HG02623 (cell line): ENCODE measurements at regions not wholly inside any gene's neighbourhood (a gene's known extent, or its start where the extent isn't known, plus 50 kb on each side); places are given as distances from the start of the nearest gene placed in this dataset.
"Not testable (repeated sequence)": the region's sequence is repeated elsewhere in the genome, so short reads cannot be mapped to it uniquely, and the experiment has no call there.

Source experiments
- ATAC-seq: cut with Tn5 transposase; IDR thresholded peaks from one replicate; pipeline ENCODE4 v1.9.1; 2021; ENCODE audit warnings: moderate library complexity; ENCODE audit not compliant: unreplicated experiment

- ATAC-seq = no peak
Observed at GRCh38 chr5:159678657-159679392, 237.5 kb upstream of the ADRA1B start.

- ATAC-seq = no peak
Observed at GRCh38 chr5:159680095-159680494, 236.2 kb upstream of the ADRA1B start.

GRCh38 chr5:159681661-159682060 is 234.6 kb upstream of the ADRA1B start:
- no peak for ATAC-seq

GRCh38 chr5:159682623-159683022 is 233.7 kb upstream of the ADRA1B start:
- ATAC-seq = no peak

GRCh38 chr5:159687892-159688291 is 228.4 kb upstream of the ADRA1B start:
- not testable (repeated sequence) for ATAC-seq

GRCh38 chr5:159695741-159696294 is 220.5 kb upstream of the ADRA1B start:
- no peak for ATAC-seq

- ATAC-seq = no peak
Observed at GRCh38 chr5:159697530-159697929, 218.8 kb upstream of the ADRA1B start.

- no peak for ATAC-seq
Observed at GRCh38 chr5:159698322-159698721, 218.0 kb upstream of the ADRA1B start.

- ATAC-seq = no peak
Observed at GRCh38 chr5:159700016-159700415, 216.3 kb upstream of the ADRA1B start.

- ATAC-seq = no peak
Observed at GRCh38 chr5:159702301-159702700, 214.0 kb upstream of the ADRA1B start.

GRCh38 chr5:159702826-159703225 is 213.5 kb upstream of the ADRA1B start:
- no peak for ATAC-seq

- ATAC-seq = no peak
Observed at GRCh38 chr5:159704160-159704559, 212.1 kb upstream of the ADRA1B start.

GRCh38 chr5:159705948-159706347 is 210.3 kb upstream of the ADRA1B start:
- no peak for ATAC-seq

GRCh38 chr5:159708090-159708489 is 208.2 kb upstream of the ADRA1B start:
- ATAC-seq = no peak

- ATAC-seq = no peak
Observed at GRCh38 chr5:159712672-159713071, 203.6 kb upstream of the ADRA1B start.

GRCh38 chr5:159713254-159713653 is 203.0 kb upstream of the ADRA1B start:
- ATAC-seq = no peak

GRCh38 chr5:159713773-159714172 is 202.5 kb upstream of the ADRA1B start:
- no peak for ATAC-seq

GRCh38 chr5:159725475-159725874 is 190.8 kb upstream of the ADRA1B start:
- no peak for ATAC-seq

- no peak for ATAC-seq
Observed at GRCh38 chr5:159727167-159727566, 189.1 kb upstream of the ADRA1B start.

GRCh38 chr5:159730285-159730684 is 186.0 kb upstream of the ADRA1B start:
- ATAC-seq = no peak

- no peak for ATAC-seq
Observed at GRCh38 chr5:159732220-159732619, 184.1 kb upstream of the ADRA1B start.

- no peak for ATAC-seq
Observed at GRCh38 chr5:159734366-159734765, 181.9 kb upstream of the ADRA1B start.

GRCh38 chr5:159735036-159735435 is 181.2 kb upstream of the ADRA1B start:
- no peak for ATAC-seq
